ENCODE measurements at regions not wholly inside any gene's neighbourhood (a gene's known extent, or its start where the extent isn't known, plus 50 kb on each side); places are given as distances from the start of the nearest gene placed in this dataset.
"Not testable (repeated sequence)": the region's sequence is repeated elsewhere in the genome, so short reads cannot be mapped to it uniquely, and the experiment has no call there.

DNA sequence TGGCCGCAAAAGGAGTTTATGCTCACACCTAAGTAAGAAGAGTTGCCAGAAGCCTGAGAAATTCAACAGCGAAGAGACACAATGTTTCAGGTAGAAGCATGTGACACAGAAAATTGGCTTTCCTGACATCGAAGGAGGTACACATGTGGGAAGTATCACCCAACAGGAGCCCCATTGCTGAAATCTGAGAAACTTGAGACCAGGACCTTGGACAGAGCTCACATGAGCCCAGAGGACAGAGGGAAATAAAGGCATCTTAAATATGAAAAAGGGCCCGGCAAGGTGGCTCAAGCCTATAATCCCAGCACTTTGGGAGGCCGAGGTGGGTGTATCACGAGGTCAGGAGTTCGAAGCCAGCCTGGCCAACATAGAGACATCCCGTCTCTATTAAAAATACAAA, 304.1 kb upstream of the C16orf82 start:
- in situ Hi-C loops (cut with MboI; ENCODE audit: low sequenced_read_pairs) = no loop called here

- in situ Hi-C loops (cut with MboI; ENCODE audit: low sequenced_read_pairs) = no loop called here
Observed at GRCh38 chr16:26765087-26765486, 301.6 kb upstream of the C16orf82 start.

DNA sequence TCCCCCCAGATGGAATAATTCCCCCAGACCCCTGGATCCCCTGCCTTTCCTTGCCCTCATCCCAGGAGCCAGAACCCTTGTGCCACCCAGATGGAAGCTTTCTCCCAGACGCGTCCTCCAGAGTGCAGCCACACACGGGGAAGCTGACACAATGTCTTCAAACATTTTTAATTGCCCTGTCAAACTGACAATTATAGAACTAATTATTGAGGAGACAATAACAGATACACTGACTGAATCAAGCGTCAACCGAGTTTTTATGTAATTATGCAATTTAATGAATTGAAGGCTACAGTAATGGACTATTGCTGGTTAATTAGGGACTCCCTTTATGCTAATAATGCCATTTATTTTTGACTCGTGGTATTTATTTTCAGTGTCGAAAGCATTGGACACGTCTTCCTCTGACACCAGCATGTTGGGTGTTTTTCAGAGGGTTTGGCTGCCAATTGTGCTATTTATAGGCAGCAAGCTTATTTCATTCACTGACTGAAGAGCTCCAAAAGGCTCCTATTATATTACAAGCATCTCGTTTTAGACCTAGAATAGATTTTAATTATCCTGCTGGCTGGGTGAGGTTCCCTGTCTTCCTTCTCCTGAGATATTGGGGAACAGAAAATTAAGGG, 298.2 kb upstream of the C16orf82 start:
- in situ Hi-C loops (cut with MboI; ENCODE audit: low sequenced_read_pairs) = no loop called here

GRCh38 chr16:26770547-26770946, 296.2 kb upstream of the C16orf82 start:
- in situ Hi-C loops (cut with MboI; ENCODE audit: low sequenced_read_pairs) = no loop called here

DNA sequence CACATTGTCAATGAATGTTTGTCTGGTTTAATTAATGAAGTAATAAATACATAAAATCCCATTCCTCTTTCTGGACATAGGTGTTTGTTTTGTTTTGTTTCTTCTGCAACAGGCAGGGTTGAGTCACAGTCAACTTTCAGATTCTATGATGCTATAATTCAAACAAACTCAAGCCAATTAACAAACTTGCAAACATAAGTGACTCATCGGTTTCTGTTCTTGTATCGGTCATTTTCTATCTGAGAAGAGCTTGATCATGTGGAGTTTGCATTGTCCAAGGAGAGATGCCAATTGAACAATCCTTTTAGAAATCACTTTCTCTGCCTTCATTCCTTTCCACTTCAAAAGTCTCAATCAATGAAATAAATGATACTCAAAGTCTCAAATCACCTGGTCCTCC, 294.2 kb upstream of the C16orf82 start:
- in situ Hi-C loops (cut with MboI; ENCODE audit: low sequenced_read_pairs) = no loop called here

DNA sequence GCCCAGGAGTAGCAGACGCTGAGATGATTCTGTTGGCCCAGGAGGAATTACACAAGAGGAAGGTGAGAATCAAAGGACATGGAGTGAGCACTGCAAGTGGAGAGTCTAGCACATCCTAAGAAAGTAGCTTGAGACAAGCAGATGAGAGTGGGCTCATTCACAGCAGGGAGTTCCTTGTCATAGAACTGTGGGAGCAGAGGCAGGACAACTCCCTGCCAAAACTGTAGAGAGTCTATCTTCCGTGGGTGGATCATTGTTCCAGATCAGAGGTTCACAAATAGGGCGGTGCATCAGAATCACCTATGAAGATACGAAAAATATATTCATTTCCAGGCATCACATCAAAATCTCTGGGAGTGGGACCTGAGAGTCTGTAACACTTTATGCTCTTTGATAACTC, 288.9 kb upstream of the C16orf82 start:
- in situ Hi-C loops (cut with MboI; ENCODE audit: low sequenced_read_pairs) = no loop called here

- in situ Hi-C loops (cut with MboI; ENCODE audit: low sequenced_read_pairs) = no loop called here
Observed at GRCh38 chr16:26787924-26788323, 278.8 kb upstream of the C16orf82 start.

GRCh38 chr16:26791169-26791568, 275.6 kb upstream of the C16orf82 start:
- in situ Hi-C loops (cut with MboI; ENCODE audit: low sequenced_read_pairs) = no loop called here

DNA sequence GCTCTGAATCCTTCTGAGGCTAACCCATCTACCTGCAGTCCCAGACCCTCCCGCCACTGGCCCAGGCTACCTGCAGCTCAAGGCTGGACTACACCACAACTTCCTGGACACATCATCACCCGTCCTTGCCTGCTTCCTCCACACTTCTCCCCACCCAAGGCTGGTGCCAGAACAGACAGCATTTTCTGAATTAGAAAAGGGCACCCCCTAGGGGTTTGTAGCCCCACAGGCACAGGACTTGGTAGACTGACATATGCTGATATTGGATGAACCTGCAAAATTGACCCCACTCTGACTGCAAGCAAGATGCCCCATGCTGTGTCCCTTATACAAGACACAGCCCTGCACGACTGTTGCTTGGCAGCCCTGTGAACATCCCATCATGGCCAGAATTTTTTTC, 271.5 kb upstream of the C16orf82 start:
- in situ Hi-C loops (cut with MboI; ENCODE audit: low sequenced_read_pairs) = no loop called here

DNA sequence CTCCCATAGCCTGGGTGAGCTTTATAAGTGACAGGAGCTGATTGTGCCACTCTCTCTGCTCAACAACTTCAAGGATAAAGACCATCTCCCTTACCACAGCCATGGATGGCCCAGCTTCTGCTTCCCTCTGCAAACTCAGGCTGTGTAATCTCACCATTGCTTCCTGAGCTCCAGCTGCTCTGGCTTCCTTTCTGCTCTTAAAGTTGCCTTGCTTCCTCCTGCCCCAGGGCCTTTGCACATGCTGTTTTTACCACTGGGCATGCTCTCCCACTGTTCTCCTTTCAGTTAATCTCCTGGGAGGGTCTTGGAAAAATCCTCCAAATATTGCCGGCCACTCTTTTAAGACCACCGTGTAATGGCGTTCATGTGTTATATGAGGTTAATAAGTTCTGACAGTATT, 265.1 kb upstream of the C16orf82 start:
- in situ Hi-C loops (cut with MboI; ENCODE audit: low sequenced_read_pairs) = no loop called here

DNA sequence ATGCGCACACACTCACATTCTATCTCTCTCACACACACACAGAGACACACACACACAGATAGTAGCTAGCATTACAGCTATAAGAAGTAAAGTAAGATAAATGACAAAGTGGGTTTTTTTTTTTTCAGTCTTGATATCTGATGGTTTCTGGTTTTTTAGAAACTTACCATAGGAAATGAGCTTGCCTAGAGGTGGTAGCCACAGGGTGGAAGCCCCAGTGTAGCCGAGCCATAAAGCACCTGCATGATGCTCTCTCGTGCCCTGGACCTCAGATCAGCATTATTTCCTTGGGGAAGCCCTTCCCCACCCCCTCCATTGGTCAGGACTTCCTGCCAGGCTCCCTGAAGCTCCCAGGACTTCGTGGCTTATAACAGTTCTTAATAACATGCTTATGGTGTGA, 264.3 kb upstream of the C16orf82 start:
- in situ Hi-C loops (cut with MboI; ENCODE audit: low sequenced_read_pairs) = no loop called here

DNA sequence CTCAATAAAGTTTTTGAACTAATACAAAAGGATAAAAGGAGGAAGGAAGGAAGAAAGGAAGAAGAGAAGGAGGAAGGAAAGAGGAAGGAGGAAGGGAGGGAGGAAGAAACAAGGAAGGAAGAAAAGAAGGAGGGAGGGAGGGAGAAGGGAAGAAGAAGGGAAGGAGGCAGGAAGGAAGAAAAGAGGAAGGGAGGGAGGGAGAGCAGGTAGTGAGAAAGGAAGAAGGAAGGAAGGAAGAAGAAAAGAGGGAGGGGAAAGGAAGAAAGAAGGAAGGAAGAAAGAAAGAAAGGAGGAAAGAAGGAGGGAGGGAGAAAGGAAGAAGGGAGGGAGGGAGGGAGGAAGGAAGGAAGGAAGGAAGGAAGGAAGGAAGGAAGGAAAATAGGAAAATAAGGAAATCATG, 263.8 kb upstream of the C16orf82 start:
- in situ Hi-C loops (cut with MboI; ENCODE audit: low sequenced_read_pairs) = no loop called here

DNA sequence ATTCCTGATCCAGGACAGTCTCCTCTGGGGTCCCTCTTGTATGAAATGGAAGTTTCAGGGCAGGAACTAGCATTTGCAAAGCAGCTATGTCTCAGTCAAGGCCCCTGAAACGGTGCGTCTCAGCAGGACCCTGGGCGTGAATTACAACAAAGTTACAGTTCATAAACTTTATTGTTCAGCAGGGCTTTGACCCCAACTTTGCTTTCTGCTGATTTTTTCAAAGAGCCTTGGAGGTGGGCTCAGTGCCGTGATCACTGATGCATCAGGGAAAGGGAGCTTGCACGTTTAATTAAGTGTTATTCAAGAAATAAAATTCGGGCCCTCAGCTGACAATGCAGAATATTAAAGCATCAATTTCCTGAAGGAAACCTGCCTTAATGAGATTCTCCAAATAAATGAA, 260.1 kb upstream of the C16orf82 start:
- in situ Hi-C loops (cut with MboI; ENCODE audit: low sequenced_read_pairs) = no loop called here

DNA sequence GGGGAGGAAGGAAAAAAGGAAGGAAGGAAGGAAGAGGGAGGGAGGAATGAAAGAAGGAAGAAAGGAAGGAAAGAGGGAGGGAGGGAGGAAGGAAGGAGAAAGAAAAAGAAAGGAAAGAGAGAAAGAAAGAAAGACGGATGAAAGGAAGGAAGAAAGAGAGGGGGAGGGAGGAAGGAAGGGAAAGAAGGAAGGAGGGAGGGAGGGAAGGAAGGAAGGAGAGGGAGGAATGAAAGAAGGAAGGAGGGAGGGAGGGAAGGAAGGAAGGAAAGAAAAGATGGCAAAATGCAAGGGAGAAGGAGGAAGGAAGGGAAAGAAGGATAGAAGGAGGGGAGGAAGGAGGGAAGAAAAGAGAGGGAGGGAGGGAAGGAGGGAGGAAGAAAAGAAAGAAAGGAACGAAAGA, 257.3 kb upstream of the C16orf82 start:
- in situ Hi-C loops (cut with MboI; ENCODE audit: low sequenced_read_pairs) = no loop called here

DNA sequence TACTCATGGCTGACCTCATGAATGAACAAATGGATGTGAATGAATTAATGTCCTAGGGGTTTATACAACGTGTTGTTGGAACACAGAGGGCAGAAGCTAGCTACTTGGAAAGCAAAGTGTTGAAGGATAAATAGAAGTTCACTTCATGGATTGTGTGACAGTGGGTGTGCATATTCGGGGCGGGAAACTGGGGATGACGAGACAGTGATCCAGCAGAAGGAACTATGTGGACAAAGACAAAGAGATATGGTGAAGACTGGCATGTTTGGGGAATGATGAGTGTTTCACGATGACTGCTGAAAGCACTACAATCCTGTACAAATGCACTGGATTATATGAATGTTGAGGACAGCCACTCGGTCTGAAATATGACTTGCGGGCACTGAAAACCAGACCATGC, 250.5 kb upstream of the C16orf82 start:
- in situ Hi-C loops (cut with MboI; ENCODE audit: low sequenced_read_pairs) = no loop called here

DNA sequence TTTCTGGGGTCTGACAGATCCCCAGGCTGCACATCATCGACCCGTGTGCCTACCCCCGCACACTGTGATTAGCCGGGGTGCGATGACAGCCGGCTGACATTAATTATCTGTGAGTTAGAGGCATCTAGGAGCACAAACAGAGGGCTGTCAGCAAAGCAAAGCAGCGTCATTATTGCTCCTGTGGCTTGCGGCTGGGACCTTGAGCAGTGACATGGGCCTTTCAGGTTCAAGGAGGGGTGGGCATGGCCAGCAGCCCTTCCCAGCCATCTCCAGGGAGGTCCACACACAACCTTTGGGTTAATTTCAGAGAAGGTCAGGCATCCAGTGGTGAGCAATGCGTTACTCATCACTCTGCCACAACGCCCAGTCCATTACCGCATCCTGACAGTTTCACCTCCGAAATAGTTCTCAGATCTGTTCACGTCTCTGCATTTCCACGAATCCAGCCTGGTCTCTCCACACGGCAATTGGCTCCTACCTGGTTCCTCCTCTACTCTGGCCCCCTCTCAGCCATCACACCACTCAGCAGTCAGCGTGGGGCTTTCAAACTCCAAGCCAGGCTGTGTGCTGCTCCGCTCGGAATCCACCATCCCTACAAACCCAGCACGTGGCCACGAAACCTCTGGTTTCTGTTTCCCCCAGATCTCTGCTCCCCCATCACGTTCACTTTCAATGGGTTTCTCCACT, 249.7 kb upstream of the C16orf82 start:
- in situ Hi-C loops (cut with MboI; ENCODE audit: low sequenced_read_pairs) = no loop called here

GRCh38 chr16:26818393-26818792, 248.3 kb upstream of the C16orf82 start:
- in situ Hi-C loops (cut with MboI; ENCODE audit: low sequenced_read_pairs) = no loop called here

GRCh38 chr16:26824469-26824868, 242.3 kb upstream of the C16orf82 start:
- in situ Hi-C loops (cut with MboI; ENCODE audit: low sequenced_read_pairs) = no loop called here

DNA sequence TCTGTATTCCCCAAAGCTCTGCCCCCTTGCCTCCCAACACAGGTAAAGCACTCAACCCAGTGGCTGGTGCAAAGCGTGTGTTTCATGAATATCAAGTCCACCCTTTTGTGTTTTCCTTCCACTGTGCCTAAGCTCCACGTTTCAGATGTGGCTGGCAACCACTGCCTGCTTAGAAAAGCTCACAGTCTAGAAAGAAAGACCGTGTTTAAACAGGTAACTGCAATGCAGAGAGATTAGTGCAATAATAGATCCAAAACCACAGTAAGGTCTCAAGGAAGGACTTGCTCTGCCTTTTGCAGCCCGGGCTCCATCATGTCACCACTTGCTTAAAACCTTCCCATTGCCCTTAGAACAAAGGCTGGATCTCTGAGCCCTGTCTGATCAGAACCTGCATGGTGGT, 240.2 kb upstream of the C16orf82 start:
- in situ Hi-C loops (cut with MboI; ENCODE audit: low sequenced_read_pairs) = no loop called here

DNA sequence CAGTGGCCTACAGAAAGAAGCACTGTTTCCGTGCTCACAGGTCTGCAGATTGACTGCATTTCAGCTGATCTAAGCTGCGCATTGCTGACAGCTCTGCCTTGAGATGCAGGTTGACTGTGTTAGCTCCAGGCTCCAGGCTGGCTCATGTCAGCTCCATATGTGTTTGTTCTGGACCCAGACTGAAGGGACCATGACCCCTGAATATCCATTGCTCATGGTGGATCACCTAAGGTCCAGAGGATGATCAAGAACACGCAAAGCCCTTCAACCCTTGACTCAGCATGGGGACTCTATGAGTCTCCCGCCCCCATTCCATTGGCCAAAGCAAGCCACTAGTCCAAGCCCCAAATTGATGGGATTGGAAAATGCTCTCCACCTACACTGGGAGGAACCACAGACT, 239.3 kb upstream of the C16orf82 start:
- in situ Hi-C loops (cut with MboI; ENCODE audit: low sequenced_read_pairs) = no loop called here

DNA sequence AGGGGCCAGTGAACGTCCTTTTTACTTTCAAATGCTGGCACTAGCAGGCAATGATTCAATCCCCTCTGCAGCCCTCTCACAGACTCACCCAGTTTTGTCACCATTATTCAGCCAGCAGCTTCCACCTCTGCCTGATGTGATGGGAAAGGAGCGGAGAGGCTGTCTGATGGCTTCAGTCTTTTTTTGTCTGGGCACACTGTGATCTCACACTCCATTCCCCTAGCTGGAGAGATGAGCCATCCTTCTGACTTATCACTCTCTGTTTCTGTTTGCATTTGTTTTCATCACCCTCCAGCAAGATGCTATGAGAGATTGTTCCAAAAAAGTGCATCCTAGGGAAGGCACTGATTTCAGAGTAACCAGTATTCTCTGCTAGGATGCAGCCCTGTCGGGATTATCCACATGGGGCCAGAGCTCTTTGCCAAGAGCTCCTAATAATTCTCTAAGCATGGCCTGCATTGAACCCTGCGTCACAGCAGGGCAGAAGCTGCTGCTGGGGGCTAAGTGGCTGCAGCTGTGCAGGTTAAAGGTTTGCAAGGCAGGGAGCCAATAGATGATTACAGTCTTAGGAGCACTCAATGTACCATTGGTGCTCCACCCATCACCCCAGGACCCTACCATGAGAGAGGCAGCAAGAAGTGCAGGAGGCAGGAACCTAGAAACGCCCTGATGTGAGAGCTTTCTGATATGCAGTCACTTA, 236.1 kb upstream of the C16orf82 start:
- in situ Hi-C loops (cut with MboI; ENCODE audit: low sequenced_read_pairs) = no loop called here

GRCh38 chr16:26836114-26836513, 230.6 kb upstream of the C16orf82 start:
- in situ Hi-C loops (cut with MboI; ENCODE audit: low sequenced_read_pairs) = not testable (repeated sequence)

Data from HL-60/S4 treated with retinoic acid at 250 ng/mL for 4 days and 3 days (cell line).